ENCODE measurements at regions not wholly inside any gene's neighbourhood (a gene's known extent, or its start where the extent isn't known, plus 50 kb on each side); places are given as distances from the start of the nearest gene placed in this dataset.
A peak's percentile ranks its signal among the peaks of the same experiment; 100 is the strongest.

GRCh38 chr4:123127218-123127617, 204.8 kb upstream of the NUDT6 start:
- TF ChIP-seq, protein P1, sequence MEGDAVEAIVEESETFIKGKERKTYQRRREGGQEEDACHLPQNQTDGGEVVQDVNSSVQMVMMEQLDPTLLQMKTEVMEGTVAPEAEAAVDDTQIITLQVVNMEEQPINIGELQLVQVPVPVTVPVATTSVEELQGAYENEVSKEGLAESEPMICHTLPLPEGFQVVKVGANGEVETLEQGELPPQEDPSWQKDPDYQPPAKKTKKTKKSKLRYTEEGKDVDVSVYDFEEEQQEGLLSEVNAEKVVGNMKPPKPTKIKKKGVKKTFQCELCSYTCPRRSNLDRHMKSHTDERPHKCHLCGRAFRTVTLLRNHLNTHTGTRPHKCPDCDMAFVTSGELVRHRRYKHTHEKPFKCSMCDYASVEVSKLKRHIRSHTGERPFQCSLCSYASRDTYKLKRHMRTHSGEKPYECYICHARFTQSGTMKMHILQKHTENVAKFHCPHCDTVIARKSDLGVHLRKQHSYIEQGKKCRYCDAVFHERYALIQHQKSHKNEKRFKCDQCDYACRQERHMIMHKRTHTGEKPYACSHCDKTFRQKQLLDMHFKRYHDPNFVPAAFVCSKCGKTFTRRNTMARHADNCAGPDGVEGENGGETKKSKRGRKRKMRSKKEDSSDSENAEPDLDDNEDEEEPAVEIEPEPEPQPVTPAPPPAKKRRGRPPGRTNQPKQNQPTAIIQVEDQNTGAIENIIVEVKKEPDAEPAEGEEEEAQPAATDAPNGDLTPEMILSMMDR (IDR thresholded peaks at IDR 0.05 in 8 of 11, conservative IDR thresholded peaks at IDR 0.05 in 3 of 11): peak in 2 of 11 experiments; percentile 18 to 23
- TF ChIP-seq POLR2A (IDR thresholded peaks at IDR 0.05) (no peak), POLR2AphosphoS5 (IDR thresholded peaks at IDR 0.05) (no peak)

Measured in spleen (tissue), 7 donors.